Liver (tissue), 8 donors: ENCODE measurements at regions not wholly inside any gene's neighbourhood (a gene's known extent, or its start where the extent isn't known, plus 50 kb on each side); places are given as distances from the start of the nearest gene placed in this dataset.

Source experiments
- DNase-seq: peaks from one replicate; pipeline ENCODE4 v3.0.0-alpha.2; 2017; ENCODE audit warnings: low spot score
- H3K27ac ChIP-seq, 2 donors: one replicate each; pipeline ENCODE4 v1.7.0; 2013; ENCODE audit warnings: inconsistent platforms in 2 of 2, low read length in 2 of 2, control low read depth in 1 of 2, low read depth in 1 of 2, mild to moderate bottlenecking in 1 of 2
- H3K27me3 ChIP-seq, 4 donors: one replicate each; pipeline versions ENCODE4 v1.6.1 to v1.7.0; 2013; ENCODE audit warnings: low read length in 3 of 4, inconsistent platforms in 1 of 4, mild to moderate bottlenecking in 1 of 4, moderate library complexity in 1 of 4; ENCODE audit not compliant: control insufficient read depth in 4 of 4, insufficient read depth in 4 of 4
- H3K36me3 ChIP-seq, 4 donors: one replicate each; pipeline versions ENCODE4 v1.6.1 to v1.7.0; 2013; ENCODE audit warnings: low read length in 3 of 4, mild to moderate bottlenecking in 3 of 4, low read depth in 1 of 4, moderate library complexity in 1 of 4; ENCODE audit not compliant: control insufficient read depth in 4 of 4, insufficient read depth in 3 of 4
- H3K4me1 ChIP-seq, 4 donors: one replicate each; pipeline versions ENCODE4 v1.6.1 to v1.7.0; 2013; ENCODE audit warnings: low read length in 3 of 4, mild to moderate bottlenecking in 3 of 4, moderate library complexity in 1 of 4; ENCODE audit not compliant: control insufficient read depth in 4 of 4, insufficient read depth in 4 of 4
- H3K4me3 ChIP-seq, 3 donors: one replicate each; pipeline versions ENCODE4 v1.6.1 to v1.7.0; 2013; ENCODE audit warnings: low read length in 3 of 3, control low read depth in 1 of 3, low read depth in 1 of 3, mild to moderate bottlenecking in 1 of 3
- H3K9ac ChIP-seq, 2 donors: one replicate each; pipeline ENCODE4 v1.7.0; 2013; ENCODE audit warnings: low read length in 2 of 2, mild to moderate bottlenecking in 2 of 2, moderate library complexity in 2 of 2, control low read depth in 1 of 2, low read depth in 1 of 2
- H3K9me3 ChIP-seq, 4 donors: one replicate each; pipeline versions ENCODE4 v1.6.1 to v1.7.0; 2013; ENCODE audit warnings: low read length in 3 of 4; ENCODE audit not compliant: control insufficient read depth in 4 of 4
- CTCF ChIP-seq: fragments of 150-350 bp; IDR thresholded peaks from 2 replicates; pipeline ENCODE4 v1.5.1; 2017; ENCODE audit warnings: improper control_type of control experiment, low read depth, low read length; ENCODE audit not compliant: missing input control
- EGR1 ChIP-seq, 2 donors: IDR thresholded peaks; 2 replicates each; pipeline ENCODE4 v1.6.1; 2016 to 2018; ENCODE audit warnings: antibody characterized with exemption in 2 of 2, low read depth in 2 of 2
- FOXA1 ChIP-seq: IDR thresholded peaks from 2 replicates; pipeline ENCODE4 v1.6.1; 2016; ENCODE audit warnings: antibody characterized with exemption
- HNF4G ChIP-seq: IDR thresholded peaks from 2 replicates; pipeline ENCODE4 v1.6.1; 2016; ENCODE audit warnings: antibody characterized with exemption
- JUND ChIP-seq, 2 donors: IDR thresholded peaks; 2 replicates each; pipeline ENCODE4 v1.6.1; 2016; ENCODE audit warnings: antibody characterized with exemption in 2 of 2
- MAX ChIP-seq: IDR thresholded peaks from 2 replicates; pipeline ENCODE4 v1.6.1; 2016; ENCODE audit warnings: antibody characterized with exemption
- REST ChIP-seq: IDR thresholded peaks from 2 replicates; pipeline ENCODE4 v1.6.1; 2016; ENCODE audit warnings: antibody characterized with exemption, mild to moderate bottlenecking
- SP1 ChIP-seq: IDR thresholded peaks from 2 replicates; pipeline ENCODE4 v1.6.1; 2018; ENCODE audit warnings: antibody characterized with exemption, mild to moderate bottlenecking
- YY1 ChIP-seq: IDR thresholded peaks from 2 replicates; pipeline ENCODE4 v1.6.1; 2016; ENCODE audit warnings: antibody characterized with exemption, mild to moderate bottlenecking
- WGBS: extraction: QIAGEN DNeasy Blood & Tissue Kit; methylation state at CpG from one replicate; pipeline ENCODE4 v1.1.7; 2013; 5-methylcytosine and 5-hydroxymethylcytosine counted together
- donor health status: healthy.
- donor health status: healthy.
- donor health status: healthy.
- donor health status: healthy.
- donor health status: healthy.

- 82% methylated on average over 4 of the region's 4 CpGs for WGBS
- no peak overlapping the region for H3K27ac ChIP-seq
Observed at GRCh38 chr12:105461271-105461943, 130.9 kb downstream of the C12orf75 start.

GRCh38 chr12:105461944-105462762, 131.7 kb downstream of the C12orf75 start:
- TF ChIP-seq MAX (no peak), REST (no peak), JUND (IDR thresholded peaks at IDR 0.05) (no peak), YY1 (no peak), SP1 (no peak), EGR1 (IDR thresholded peaks at IDR 0.05; ENCODE audit: low read depth in 2 of 2) (no peak)

More at GRCh38 chr12:105461271-105461943, 130.9 kb downstream of the C12orf75 start:
- Histone ChIP-seq H3K4me1 (no peaks in the 10 kb centered on the region), H3K27me3 (no peaks in the 10 kb centered on the region), H3K9me3 (peaks cover 0 to 2% (median under 1%) of the 10 kb centered on the region in 4 donors), H3K4me3 (no peak overlapping the region), H3K9ac (no peak overlapping the region), H3K36me3 (no peaks in the 10 kb centered on the region)
- DNase-seq = no peak
- no peak for TF ChIP-seq MAX
- TF ChIP-seq HNF4G = no peak
- TF ChIP-seq FOXA1 = no peak
- TF ChIP-seq YY1 = no peak
- TF ChIP-seq EGR1 (IDR thresholded peaks at IDR 0.05; ENCODE audit: low read depth in 2 of 2) = no peak
- TF ChIP-seq CTCF = no peak

More at GRCh38 chr12:105461944-105462762, 131.7 kb downstream of the C12orf75 start:
- Histone ChIP-seq H3K36me3 (no peaks in the 10 kb centered on the region), H3K4me1 (no peaks in the 10 kb centered on the region), H3K9me3 (peaks cover 0 to 2% (median under 1%) of the 10 kb centered on the region in 4 donors), H3K27ac (no peak overlapping the region), H3K9ac (no peak overlapping the region), H3K4me3 (no peak overlapping the region), H3K27me3 (no peaks in the 10 kb centered on the region)
- 76% methylated on average over 7 of the region's 7 CpGs for WGBS
- DNase-seq = no peak
